Naive thymus-derived CD8-positive, alpha-beta T cell (primary cell): ENCODE measurements at regions not wholly inside any gene's neighbourhood (a gene's known extent, or its start where the extent isn't known, plus 50 kb on each side); places are given as distances from the start of the nearest gene placed in this dataset.

ENCODE experiments used
- ATAC-seq, 2 donors: fragments of 150-1000 bp; cut with Tn5 transposase in 1 of 2; sonication (Bioruptor Pico), chemical (Tn5 transposase) in 1 of 2; 1 replicate in 1 of 2; 2 replicates in 1 of 2; pipeline ENCODE4 v1.10.0; 2021; ENCODE audit warnings: mild to moderate bottlenecking in 2 of 2, moderate library complexity in 2 of 2
- POLR2A ChIA-PET: fragments of 350-600 bp; sonication (Branson Sonifier 250); formaldehyde crosslinking; loops from one replicate; lab custom pipeline; 2021; ENCODE audit warnings: antibody characterized with exemption; lab: Charles Lee
- DNase-seq, 10 donors: peaks; one replicate each; pipeline versions ENCODE4 v3.0.0 to v3.0.0-alpha.2; 2020 to 2022
- H3K27ac Mint-ChIP-seq, 10 donors: one replicate each; pipeline ENCODE4 v1.8.0; 2020 to 2022; ENCODE audit warnings: mild to moderate bottlenecking in 10 of 10, mixed read lengths in 10 of 10, moderate library complexity in 4 of 10, inconsistent platforms in 1 of 10
- H3K27me3 Mint-ChIP-seq, 5 donors: one replicate each; pipeline ENCODE4 v1.8.0; 2021 to 2022; ENCODE audit warnings: mixed read lengths in 5 of 5
- H3K36me3 Mint-ChIP-seq, 3 donors: one replicate each; pipeline ENCODE4 v1.8.0; 2020 to 2022; ENCODE audit warnings: mixed read lengths in 3 of 3, mild to moderate bottlenecking in 2 of 3, inconsistent platforms in 1 of 3
- H3K4me1 Mint-ChIP-seq, 4 donors: one replicate each; pipeline ENCODE4 v1.8.0; 2021 to 2022; ENCODE audit warnings: mixed read lengths in 4 of 4
- H3K4me3 Mint-ChIP-seq, 10 donors: one replicate each; pipeline ENCODE4 v1.8.0; 2020 to 2022; ENCODE audit warnings: mild to moderate bottlenecking in 10 of 10, mixed read lengths in 10 of 10, moderate library complexity in 6 of 10, inconsistent platforms in 1 of 10
- H3K9me3 Mint-ChIP-seq, 9 donors: one replicate each; pipeline ENCODE4 v1.8.0; 2020 to 2022; ENCODE audit warnings: mixed read lengths in 9 of 9, mild to moderate bottlenecking in 3 of 9, inconsistent platforms in 1 of 9, moderate library complexity in 1 of 9

DNA sequence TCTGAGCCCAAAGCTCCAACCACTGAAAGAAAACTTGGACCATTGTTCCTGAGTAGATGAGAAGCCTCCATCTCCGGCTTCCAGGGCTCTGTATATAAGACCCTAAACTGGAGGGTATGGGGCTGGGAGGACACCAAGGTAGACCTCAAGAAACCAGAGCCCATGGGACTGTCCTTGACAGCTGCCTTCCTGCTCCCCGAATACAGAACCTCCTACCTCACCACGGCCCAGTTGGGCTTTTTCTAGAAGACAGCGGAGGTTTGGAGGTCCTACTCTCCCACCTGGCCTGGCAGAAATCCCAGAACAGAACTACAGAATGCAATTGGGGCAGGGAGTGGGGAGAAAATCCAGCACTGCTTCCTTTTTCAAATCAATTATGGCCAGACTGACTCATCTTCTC, 177.3 kb upstream of the ZNF507 start:
- no peak for ATAC-seq
- H3K27ac Mint-ChIP-seq, result peak overlapping the region in 1 of 10 donors; percentile 44
- H3K4me3 Mint-ChIP-seq, result no peak overlapping the region
- DNase-seq, result no peak
- peaks cover 0 to under 1% (median 0%) of the 10 kb centered on the region in 9 donors for H3K9me3 Mint-ChIP-seq
- peaks cover 2 to 36% (median 21%) of the 10 kb centered on the region in 5 donors for H3K27me3 Mint-ChIP-seq
- H3K36me3 Mint-ChIP-seq, result no peaks in the 10 kb centered on the region
- H3K4me1 Mint-ChIP-seq, result no peaks in the 10 kb centered on the region
- POLR2A ChIA-PET, result no interaction called here

DNA sequence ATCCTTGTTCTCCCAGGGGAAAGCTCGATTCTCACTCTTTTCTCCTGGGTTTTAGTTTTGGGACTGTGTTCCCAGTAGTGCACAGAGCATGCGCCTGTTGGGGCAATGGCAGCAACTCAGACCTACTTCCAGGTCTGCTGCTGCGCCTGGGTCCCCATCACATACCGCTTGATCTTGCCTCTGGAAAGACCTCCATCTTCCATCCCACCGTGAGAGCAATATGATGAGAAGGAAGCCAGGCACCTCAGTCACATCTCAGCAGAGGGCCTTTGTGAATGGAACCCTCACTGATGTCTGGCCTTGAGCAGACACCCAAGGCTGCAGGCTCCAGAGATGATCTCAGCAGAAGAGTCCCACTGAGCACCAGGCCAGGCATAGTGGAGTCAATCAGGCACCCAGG, 176.8 kb upstream of the ZNF507 start:
- Mint-ChIP-seq H3K9me3 (no peaks in the 10 kb centered on the region), H3K4me3 (no peak overlapping the region), H3K27me3 (peaks cover 0 to 36% (median 21%) of the 10 kb centered on the region in 5 donors), H3K27ac (no peak overlapping the region), H3K4me1 (no peaks in the 10 kb centered on the region), H3K36me3 (no peaks in the 10 kb centered on the region)
- POLR2A ChIA-PET, result no interaction called here
- ATAC-seq (no peak), DNase-seq (no peak)

DNA sequence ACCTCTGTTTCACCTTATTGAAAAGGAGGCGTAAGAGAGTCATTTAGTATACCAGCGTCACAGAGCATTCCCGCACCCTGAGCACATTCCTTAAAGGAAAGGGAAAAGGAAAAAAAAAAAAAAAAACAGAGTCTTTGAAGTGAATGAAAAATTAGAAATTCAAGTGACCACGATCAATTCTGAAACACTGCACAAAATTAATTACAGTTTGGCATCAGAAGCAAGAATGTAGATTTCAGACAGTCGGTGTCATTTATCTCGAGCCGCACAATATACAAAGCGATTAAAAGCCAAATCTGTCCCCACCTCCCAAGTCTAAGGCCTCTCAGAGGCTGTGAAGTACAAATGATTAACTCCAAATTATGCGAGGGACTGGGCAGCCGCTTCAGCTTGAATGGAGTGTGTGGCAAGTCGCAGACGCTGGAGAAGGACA, 173.7 kb upstream of the ZNF507 start:
- H3K27ac Mint-ChIP-seq, result no peak overlapping the region
- no peak overlapping the region for H3K4me3 Mint-ChIP-seq
- no peak for ATAC-seq
- H3K4me1 Mint-ChIP-seq, result no peaks in the 10 kb centered on the region
- DNase-seq, result no peak
- H3K9me3 Mint-ChIP-seq, result peaks cover 0 to 3% (median 0%) of the 10 kb centered on the region in 9 donors
- H3K36me3 Mint-ChIP-seq, result no peaks in the 10 kb centered on the region
- H3K27me3 Mint-ChIP-seq, result peaks cover 0 to 15% (median 9%) of the 10 kb centered on the region in 5 donors
- POLR2A ChIA-PET, result no interaction called here

DNA sequence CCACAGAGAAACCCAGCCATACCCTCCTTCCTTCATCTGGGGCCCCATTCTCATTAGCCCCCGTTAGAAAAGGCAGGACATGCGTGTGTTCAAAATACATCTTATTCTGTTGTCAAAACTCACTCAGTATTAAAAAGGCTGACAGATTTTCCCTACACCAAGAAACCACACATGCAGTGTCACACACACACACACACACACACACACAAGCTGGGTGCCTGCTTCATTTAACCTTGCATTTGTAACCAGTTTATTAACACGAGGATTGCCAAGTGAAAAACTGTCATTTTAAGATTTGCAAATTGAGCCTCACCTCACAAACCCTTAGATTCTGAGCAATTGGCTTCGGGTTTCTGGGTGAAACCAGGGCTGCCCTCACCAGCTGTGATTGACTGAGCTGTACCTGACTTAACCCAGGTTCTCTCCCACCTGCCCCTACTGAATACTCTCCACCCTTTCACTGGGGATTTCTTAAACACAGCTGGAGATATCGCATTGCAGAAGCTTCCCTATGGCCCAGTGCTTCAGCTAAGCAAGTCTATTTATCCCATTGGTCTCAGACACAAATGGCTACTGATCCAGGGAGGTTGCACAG, 172.7 kb upstream of the ZNF507 start:
- Mint-ChIP-seq H3K27ac (no peak overlapping the region), H3K9me3 (peaks cover 0 to 3% (median 0%) of the 10 kb centered on the region in 9 donors), H3K4me3 (no peak overlapping the region), H3K4me1 (no peaks in the 10 kb centered on the region), H3K36me3 (no peaks in the 10 kb centered on the region), H3K27me3 (peaks cover 0 to 19% (median 9%) of the 10 kb centered on the region in 5 donors)
- ATAC-seq (no peak), DNase-seq (no peak)
- POLR2A ChIA-PET, result no interaction called here

DNA sequence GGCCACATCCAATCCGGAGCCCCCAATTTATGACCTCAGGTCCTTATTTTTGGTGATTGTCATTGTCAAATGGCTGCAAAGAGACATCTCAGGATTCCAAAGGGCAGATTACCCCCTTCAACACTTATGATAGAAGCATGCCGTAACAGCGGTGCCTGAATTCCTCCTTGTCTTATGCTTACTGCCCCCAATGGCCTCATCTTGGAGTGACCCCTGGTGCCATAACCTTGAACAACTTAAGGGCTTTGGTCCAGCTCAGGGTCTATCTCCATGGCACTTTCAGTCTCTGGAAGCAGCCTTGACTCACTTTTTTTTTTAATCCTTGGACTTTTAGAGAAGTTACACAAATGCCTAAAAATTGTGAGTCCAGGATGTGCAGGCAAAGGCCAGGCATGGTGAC, 171.6 kb upstream of the ZNF507 start:
- Mint-ChIP-seq H3K9me3 (peaks cover 0 to 3% (median 0%) of the 10 kb centered on the region in 9 donors), H3K36me3 (no peaks in the 10 kb centered on the region), H3K27ac (no peak overlapping the region), H3K4me3 (no peak overlapping the region), H3K27me3 (peaks cover 0 to 14% (median 6%) of the 10 kb centered on the region in 5 donors), H3K4me1 (no peaks in the 10 kb centered on the region)
- POLR2A ChIA-PET, result no interaction called here
- DNase-seq (no peak), ATAC-seq (no peak)

DNA sequence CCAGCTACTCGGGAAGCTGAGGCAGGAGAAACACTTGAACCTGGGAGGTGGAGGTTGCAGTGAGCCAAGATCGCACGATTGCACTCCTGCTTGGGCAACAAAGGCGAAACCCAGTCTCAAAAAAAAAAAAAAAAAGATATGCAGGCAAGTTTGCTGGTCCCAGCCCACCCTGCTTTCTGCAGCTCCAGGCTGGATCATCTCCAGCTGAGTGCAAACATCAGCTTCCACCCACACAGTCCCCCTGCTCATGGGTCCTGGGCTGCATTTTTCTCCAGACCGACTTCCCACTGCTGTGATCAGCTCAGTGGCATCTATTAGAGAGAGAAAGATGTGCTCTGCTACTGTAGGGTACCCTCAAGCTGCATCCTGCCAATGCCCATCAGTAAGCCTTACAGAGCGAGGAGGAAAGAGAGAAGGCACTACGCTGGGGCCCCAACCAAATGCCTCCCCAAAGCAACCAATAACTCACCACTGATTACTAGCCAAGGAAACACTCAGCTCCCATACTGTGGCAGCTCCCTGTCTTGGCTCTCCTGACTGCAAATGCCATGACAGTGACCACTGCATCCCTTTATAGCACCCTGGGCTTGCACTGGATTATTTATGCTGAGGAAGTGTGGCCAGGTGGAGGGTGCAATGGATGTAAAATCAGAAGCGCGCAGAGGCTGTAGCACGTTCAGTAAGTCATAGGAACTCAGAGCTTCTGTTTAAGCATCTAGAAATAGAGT, 170.9 kb upstream of the ZNF507 start:
- Mint-ChIP-seq H3K27me3 (peaks cover 0 to 13% (median 1%) of the 10 kb centered on the region in 5 donors), H3K4me1 (no peaks in the 10 kb centered on the region), H3K4me3 (no peak overlapping the region), H3K9me3 (peaks cover 0 to 3% (median 0%) of the 10 kb centered on the region in 9 donors), H3K27ac (no peak overlapping the region), H3K36me3 (no peaks in the 10 kb centered on the region)
- DNase-seq (no peak), ATAC-seq (no peak)
- POLR2A ChIA-PET, result no interaction called here

DNA sequence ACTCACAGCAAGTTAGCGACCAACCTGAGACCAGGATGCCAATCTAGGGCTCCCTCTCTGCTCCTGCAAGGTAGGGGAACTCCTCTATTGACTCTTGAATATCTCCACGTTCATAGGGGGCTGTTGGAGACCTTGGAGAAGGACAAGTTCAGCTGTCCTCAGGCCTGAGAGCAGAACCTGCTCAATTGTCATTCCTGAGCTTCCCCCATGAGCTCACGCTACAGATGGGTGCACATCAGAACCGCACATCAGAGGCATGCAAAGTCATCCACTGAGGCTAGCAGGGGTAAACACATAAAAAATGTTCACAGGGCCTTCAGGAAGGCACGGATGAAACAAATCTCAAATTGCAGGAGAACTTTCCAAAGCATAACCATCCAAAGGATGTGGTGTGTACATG, 168.8 kb upstream of the ZNF507 start:
- peaks cover 0 to 3% (median 0%) of the 10 kb centered on the region in 9 donors for H3K9me3 Mint-ChIP-seq
- peaks cover 0 to 9% (median 0%) of the 10 kb centered on the region in 5 donors for H3K27me3 Mint-ChIP-seq
- POLR2A ChIA-PET, result no interaction called here
- H3K4me3 Mint-ChIP-seq, result no peak overlapping the region
- DNase-seq (no peak), ATAC-seq (no peak)
- no peaks in the 10 kb centered on the region for H3K4me1 Mint-ChIP-seq
- no peaks in the 10 kb centered on the region for H3K36me3 Mint-ChIP-seq
- no peak overlapping the region for H3K27ac Mint-ChIP-seq

DNA sequence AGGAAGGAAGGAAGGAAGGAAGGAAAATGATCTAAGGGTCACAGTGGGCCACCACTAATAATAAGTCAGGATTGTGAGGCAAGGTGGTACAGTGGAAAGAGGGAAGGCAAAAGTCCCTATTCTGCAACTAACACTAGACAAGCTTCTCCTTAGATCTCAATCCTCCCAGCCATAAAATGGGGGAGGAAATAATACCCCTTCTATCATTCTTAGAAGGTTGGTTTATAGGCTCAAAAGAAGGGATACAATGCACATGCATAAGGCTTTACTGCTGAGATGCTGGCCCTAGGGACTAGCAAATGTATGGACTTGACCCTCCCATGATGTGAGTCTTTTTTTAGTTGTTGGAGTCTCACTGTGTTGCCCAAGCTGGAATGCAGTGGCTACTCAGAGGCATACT, 167.7 kb upstream of the ZNF507 start:
- H3K9me3 Mint-ChIP-seq, result peaks cover 0 to 3% (median 0%) of the 10 kb centered on the region in 9 donors
- DNase-seq (no peak), ATAC-seq (no peak)
- peaks cover 0 to 9% (median 0%) of the 10 kb centered on the region in 5 donors for H3K27me3 Mint-ChIP-seq
- no peak overlapping the region for H3K27ac Mint-ChIP-seq
- no peaks in the 10 kb centered on the region for H3K36me3 Mint-ChIP-seq
- H3K4me3 Mint-ChIP-seq, result no peak overlapping the region
- POLR2A ChIA-PET, result no interaction called here
- no peaks in the 10 kb centered on the region for H3K4me1 Mint-ChIP-seq

DNA sequence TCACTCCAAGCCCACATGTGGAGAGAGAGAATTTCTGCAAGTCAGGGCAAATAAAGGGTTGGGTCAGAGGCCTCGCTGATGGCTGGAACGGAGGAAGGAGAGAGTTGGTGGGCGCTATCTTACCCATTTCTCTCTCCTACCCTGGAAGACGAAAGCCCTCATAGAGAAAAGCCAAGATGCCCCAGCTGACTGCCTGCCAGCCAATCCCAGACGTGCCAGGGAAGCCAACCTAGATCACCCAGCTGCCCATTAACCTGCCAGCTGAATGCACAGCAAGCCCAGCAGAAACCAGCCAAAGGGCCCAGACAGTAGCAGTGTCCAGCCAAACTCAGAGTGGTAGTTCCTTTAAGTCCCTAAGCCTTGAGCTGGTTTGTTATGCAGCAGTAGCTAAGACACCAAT, 167.0 kb upstream of the ZNF507 start:
- DNase-seq (no peak), ATAC-seq (no peak)
- POLR2A ChIA-PET, result no interaction called here
- peaks cover 0 to 3% (median 0%) of the 10 kb centered on the region in 9 donors for H3K9me3 Mint-ChIP-seq
- no peaks in the 10 kb centered on the region for H3K36me3 Mint-ChIP-seq
- H3K4me1 Mint-ChIP-seq, result no peaks in the 10 kb centered on the region
- peaks cover 0 to 9% (median 0%) of the 10 kb centered on the region in 5 donors for H3K27me3 Mint-ChIP-seq
- H3K27ac Mint-ChIP-seq, result peak overlapping the region in 1 of 10 donors; percentile 34
- H3K4me3 Mint-ChIP-seq, result no peak overlapping the region

DNA sequence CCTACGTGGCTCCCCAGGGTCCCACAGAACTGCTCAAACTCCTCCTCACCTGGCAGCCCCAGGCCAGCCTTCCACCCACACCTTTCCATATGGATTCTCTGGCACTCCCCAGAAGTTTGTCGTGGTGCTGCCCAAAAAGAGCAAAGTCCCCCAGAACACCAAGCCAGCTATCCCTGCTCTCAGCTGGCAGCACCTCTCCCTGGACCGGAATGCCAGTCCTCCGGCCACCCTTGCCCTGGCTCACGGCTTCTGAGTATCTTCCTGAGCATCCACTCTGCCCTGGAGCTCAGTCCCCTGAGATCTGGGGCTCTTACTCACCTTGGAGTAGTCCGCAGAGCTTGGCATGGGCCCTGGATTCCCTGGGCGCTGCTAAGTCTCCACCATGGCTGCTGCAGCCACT, 166.5 kb upstream of the ZNF507 start:
- H3K27me3 Mint-ChIP-seq, result peaks cover 0 to 9% (median 0%) of the 10 kb centered on the region in 5 donors
- ATAC-seq (no peak), DNase-seq (no peak)
- no peak overlapping the region for H3K4me3 Mint-ChIP-seq
- no peak overlapping the region for H3K27ac Mint-ChIP-seq
- H3K9me3 Mint-ChIP-seq, result peaks cover 0 to 4% (median 0%) of the 10 kb centered on the region in 9 donors
- POLR2A ChIA-PET, result no interaction called here
- no peaks in the 10 kb centered on the region for H3K4me1 Mint-ChIP-seq
- no peaks in the 10 kb centered on the region for H3K36me3 Mint-ChIP-seq

DNA sequence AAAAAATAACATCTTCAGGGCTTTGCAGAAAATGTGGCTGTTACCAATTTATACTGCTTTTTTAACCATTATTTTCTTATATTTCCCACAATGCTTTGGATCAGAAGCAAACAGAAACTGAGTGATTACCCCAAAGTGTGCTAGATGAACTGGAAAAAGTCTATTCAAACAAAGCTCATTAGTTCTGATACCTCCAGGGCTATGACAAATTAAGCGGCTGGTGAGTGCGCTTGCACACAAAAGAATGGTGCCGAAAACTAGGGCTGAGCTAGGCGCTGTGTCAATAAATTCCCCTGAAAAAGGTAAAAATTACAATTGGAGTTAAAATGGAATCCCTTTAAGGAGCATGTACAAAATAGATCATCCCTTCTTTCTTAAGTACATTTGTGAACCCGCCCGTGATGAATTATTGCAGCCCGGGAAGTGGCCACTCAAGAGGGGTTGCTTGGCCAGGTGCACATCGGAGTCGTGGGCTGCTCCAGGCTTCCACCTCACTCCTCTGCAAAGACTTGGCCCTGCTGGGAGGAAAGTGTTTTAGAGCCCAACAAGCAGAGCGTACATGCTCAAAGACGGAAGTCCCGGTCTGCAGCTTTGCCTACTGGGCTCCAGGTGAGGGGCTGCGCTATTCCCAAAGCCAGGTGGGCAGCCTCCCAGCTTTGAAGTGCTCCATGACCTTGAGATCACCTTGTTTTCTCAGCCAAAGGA, 164.0 kb upstream of the ZNF507 start:
- Mint-ChIP-seq H3K27ac (no peak overlapping the region), H3K4me1 (no peaks in the 10 kb centered on the region), H3K4me3 (no peak overlapping the region), H3K27me3 (peaks cover 0 to 9% (median 1%) of the 10 kb centered on the region in 5 donors), H3K36me3 (no peaks in the 10 kb centered on the region), H3K9me3 (peaks cover 0 to 10% (median 0%) of the 10 kb centered on the region in 9 donors)
- DNase-seq (no peak), ATAC-seq (no peak)
- POLR2A ChIA-PET, result no interaction called here

DNA sequence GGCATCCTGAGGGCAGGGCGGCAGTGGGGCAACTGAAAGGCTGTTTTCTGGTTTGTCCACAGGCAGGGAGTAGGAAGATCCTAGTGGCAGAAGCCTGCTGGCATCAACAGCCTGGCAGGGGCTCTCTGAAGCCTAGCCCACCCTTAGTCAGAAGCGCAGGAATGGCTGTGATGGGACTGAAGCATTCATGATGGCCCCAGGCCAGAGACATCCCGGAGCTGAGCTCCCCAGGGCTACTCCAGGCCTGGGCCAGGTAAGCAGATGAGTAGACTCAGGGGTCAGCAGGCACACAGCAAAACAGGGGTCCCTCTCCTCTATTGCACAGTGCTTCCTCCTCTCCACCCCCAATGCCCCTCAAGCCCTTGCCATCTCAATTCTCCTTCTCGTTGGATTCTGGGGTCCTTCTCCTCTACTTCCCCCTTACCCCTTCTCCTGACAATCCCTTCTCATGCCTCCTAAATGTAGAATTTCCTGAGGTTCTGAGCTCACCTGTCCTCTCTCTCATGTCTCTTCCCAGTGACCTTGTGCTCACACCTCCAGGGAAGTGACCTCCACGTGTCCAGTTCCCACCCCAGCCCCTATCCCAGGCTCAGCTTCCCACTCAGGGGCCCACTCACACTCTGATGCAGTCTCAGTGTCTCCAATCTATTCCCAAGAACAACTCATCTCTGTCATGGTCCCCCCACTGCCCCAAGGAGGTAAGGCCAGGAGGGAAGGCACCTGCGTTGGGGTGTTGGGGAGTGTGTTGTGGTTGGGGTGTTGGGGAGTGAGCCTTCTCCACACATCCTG, 158.7 kb upstream of the ZNF507 start:
- Mint-ChIP-seq H3K4me1 (peaks cover 0 to 2% (median 0%) of the 10 kb centered on the region in 4 donors), H3K9me3 (peaks cover 0 to 11% (median 0%) of the 10 kb centered on the region in 9 donors), H3K36me3 (no peaks in the 10 kb centered on the region), H3K27me3 (peaks cover 0 to 23% (median 4%) of the 10 kb centered on the region in 5 donors), H3K4me3 (no peak overlapping the region), H3K27ac (no peak overlapping the region)
- ATAC-seq (no peak), DNase-seq (no peak)
- POLR2A ChIA-PET, result no interaction called here
